Kidney (tissue), 13 donors: ENCODE measurements at regions not wholly inside any gene's neighbourhood (a gene's known extent, or its start where the extent isn't known, plus 50 kb on each side); places are given as distances from the start of the nearest gene placed in this dataset.

Source experiments
- DNase-seq, 5 donors: peaks; one replicate each; pipeline ENCODE4 v3.0.0-alpha.2; 2013 to 2020
- FAIRE-seq: peaks from 2 replicates; lab custom pipeline; 2012; peaks lifted over from hg19 to GRCh38; lab: Jason Lieb, UNC
- H3K27ac ChIP-seq, 2 donors: one replicate each; pipeline ENCODE4 v1.7.0; 2013; ENCODE audit warnings: low read depth in 2 of 2, low read length in 2 of 2, inconsistent platforms in 1 of 2
- H3K27me3 ChIP-seq: one replicate; pipeline ENCODE4 v1.7.1; 2013; ENCODE audit warnings: low read length, inconsistent platforms; ENCODE audit not compliant: control insufficient read depth, insufficient read depth
- H3K36me3 ChIP-seq, 3 donors: one replicate each; pipeline versions ENCODE4 v1.7.0 to v1.7.1; 2013; ENCODE audit warnings: low read length in 3 of 3, control low read depth in 1 of 3, inconsistent platforms in 1 of 3; ENCODE audit not compliant: insufficient read depth in 3 of 3, control insufficient read depth in 2 of 3
- H3K4me1 ChIP-seq, 3 donors: one replicate each; pipeline versions ENCODE4 v1.7.0 to v1.7.1; 2013; ENCODE audit warnings: low read length in 3 of 3, inconsistent platforms in 1 of 3, low read depth in 1 of 3; ENCODE audit not compliant: control insufficient read depth in 2 of 3, insufficient read depth in 2 of 3
- H3K4me3 ChIP-seq, 3 donors: one replicate each; pipeline versions ENCODE4 v1.7.0 to v1.8.1; 2013; ENCODE audit warnings: low read length in 3 of 3, control low read depth in 1 of 3, inconsistent platforms in 1 of 3
- H3K9ac ChIP-seq, 3 donors: one replicate each; pipeline versions ENCODE4 v1.7.0 to v1.7.1; 2013; ENCODE audit warnings: low read length in 3 of 3, control low read depth in 1 of 3, inconsistent platforms in 1 of 3
- H3K9me3 ChIP-seq, 3 donors: one replicate each; pipeline versions ENCODE4 v1.7.0 to v1.7.1; 2013; ENCODE audit warnings: low read length in 3 of 3, control low read depth in 1 of 3, inconsistent platforms in 1 of 3; ENCODE audit not compliant: control insufficient read depth in 2 of 3, insufficient read depth in 1 of 3
- CTCF ChIP-seq: IDR thresholded peaks from 3 replicates; pipeline ENCODE4 v1.5.1; 2012; ENCODE audit warnings: mild to moderate bottlenecking, moderate library complexity, borderline replicate concordance; ENCODE audit not compliant: insufficient read depth; ENCODE audit errors: extremely low read depth
- intact Hi-C: fragments of 100-400 bp; cut with DNase I; formaldehyde crosslinking; loops from one replicate; pipeline ENCODE4 v1.11.1; 2022
- donor health status: control.
- donor health status: control.
- donor health status: control.
- donor health status: control.
- donor health status: control.
- donor health status: DM: yes; HTN: yes; CAD: no.
- donor health status: Normal renal cell carcinoma (clear cell type).

- intact Hi-C loops: no loop called here
- no peak for FAIRE-seq
- TF ChIP-seq CTCF: no peak
- Histone ChIP-seq H3K27me3 (no peaks in the 10 kb centered on the region), H3K9me3 (no peaks in the 10 kb centered on the region), H3K27ac (no peak overlapping the region), H3K4me3 (peak overlapping the region in 1 of 3 donors; percentile 10), H3K36me3 (no peaks in the 10 kb centered on the region), H3K9ac (no peak overlapping the region), H3K4me1 (peaks cover 0 to 6% (median 0%) of the 10 kb centered on the region in 3 donors)
- DNase-seq: peak in 4 of 5 donors; percentile 16 to 59 (median 36)
Observed at GRCh38 chr11:91932151-91932821, 292.3 kb upstream of the FAT3 start.

GRCh38 chr11:91927448-91927847, 297.2 kb upstream of the FAT3 start:
- Histone ChIP-seq H3K4me3 (no peak overlapping the region), H3K36me3 (no peaks in the 10 kb centered on the region), H3K4me1 (peaks cover 0 to 6% (median 0%) of the 10 kb centered on the region in 3 donors), H3K9ac (no peak overlapping the region), H3K9me3 (no peaks in the 10 kb centered on the region), H3K27me3 (no peaks in the 10 kb centered on the region), H3K27ac (no peak overlapping the region)
- DNase-seq (no peak), FAIRE-seq (no peak)
- no peak for TF ChIP-seq CTCF
- intact Hi-C loops: no loop called here

GRCh38 chr11:91926965-91927364, 297.7 kb upstream of the FAT3 start:
- DNase-seq (peak in 1 of 5 donors; percentile 71), FAIRE-seq (no peak)
- H3K9me3 ChIP-seq: no peaks in the 10 kb centered on the region

More at GRCh38 chr11:91926965-91927364, 297.7 kb upstream of the FAT3 start:
- intact Hi-C loops: no loop called here
- H3K27me3 ChIP-seq: no peaks in the 10 kb centered on the region
- H3K9ac ChIP-seq: no peak overlapping the region
- TF ChIP-seq CTCF: no peak
- no peaks in the 10 kb centered on the region for H3K36me3 ChIP-seq
- peaks cover 0 to under 1% (median 0%) of the 10 kb centered on the region in 3 donors for H3K4me1 ChIP-seq
- no peak overlapping the region for H3K4me3 ChIP-seq
- H3K27ac ChIP-seq: no peak overlapping the region
